NCI-H446 (cell line): ENCODE measurements at regions not wholly inside any gene's neighbourhood (a gene's known extent, or its start where the extent isn't known, plus 50 kb on each side); places are given as distances from the start of the nearest gene placed in this dataset.
"Not testable (repeated sequence)": the region's sequence is repeated elsewhere in the genome, so short reads cannot be mapped to it uniquely, and the experiment has no call there.

Source experiments
- DNase-seq, 2 experiments: peaks; one replicate each; lab custom pipeline; 2025; lab: John Stamatoyannopoulos, UW

DNA sequence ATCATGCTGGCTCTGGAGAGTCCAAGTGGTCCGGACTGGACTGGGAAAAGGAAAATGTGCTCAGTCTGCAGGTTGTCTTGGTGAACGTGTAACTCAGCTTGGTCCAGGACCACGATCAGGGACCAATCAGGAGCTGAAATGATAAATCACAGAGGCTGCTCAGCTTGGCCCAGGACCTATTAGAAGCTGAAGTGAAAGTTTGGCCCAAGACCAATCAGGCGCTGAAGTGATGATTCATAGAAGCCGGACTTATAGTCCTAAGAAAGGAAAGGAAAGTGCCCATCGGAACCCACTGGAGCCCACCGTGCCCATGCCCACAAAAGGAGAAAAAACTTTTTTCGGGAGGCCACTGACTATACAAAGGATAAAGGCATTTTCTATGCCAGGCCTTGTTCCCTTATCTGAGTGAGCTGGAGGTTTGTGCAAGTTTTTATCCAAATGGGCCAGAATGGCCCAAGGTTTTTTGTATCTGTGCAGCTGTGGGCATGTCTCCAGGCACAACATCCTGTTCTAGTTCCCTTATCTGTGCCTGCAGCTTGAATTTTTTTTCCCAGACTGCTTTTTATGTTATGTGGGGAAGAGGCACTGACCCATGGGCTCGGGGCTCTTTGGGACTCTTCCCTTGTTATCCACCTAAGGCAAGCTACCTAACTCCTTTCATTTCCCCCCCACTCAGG is 194.4 kb downstream of the FAM133A start:
- no peak for DNase-seq

- peak; percentile 1 to 22 for DNase-seq
Observed at GRCh38 chrX:93874554-93874953, 200.5 kb downstream of the FAM133A start.

DNA sequence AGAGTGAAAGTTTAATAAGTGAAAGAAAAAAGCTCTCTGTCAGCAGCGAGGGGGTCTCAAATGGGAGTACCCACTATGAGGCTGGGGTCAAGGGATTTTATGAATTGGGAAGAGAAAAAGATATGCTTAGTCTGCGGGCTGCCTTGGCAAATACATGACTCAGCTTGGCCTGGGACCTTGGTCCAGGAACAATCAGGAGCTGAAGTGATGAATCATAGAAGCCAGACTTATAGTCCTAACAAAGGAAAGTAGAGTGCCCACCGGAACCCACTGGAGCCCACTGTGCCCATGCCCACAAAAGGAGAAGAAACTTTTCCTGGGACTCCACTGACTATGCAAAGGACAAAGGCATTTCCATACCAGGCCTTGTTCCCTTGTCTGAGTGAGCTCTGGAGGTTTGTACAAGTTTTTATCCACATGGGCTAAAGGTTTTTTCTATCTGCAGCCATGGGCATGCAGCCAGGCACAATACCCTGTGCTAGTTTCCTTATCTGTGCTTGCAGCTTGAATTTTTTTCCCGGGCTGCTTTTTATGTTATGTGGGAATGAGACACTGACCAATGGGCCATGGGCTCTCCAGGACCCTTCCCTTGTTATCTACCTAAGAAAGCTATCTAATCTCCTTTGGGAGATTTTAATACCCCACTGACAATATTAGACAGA is 201.7 kb downstream of the FAM133A start:
- DNase-seq = no peak

- not testable (repeated sequence) for DNase-seq
Observed at GRCh38 chrX:93921041-93921440, 247.0 kb downstream of the FAM133A start.

- DNase-seq = no peak
Observed at GRCh38 chrX:93932471-93933220, 258.6 kb downstream of the FAM133A start.

- DNase-seq = no peak
Observed at GRCh38 chrX:93977641-93978040, 303.6 kb downstream of the FAM133A start.

GRCh38 chrX:93985344-93986307 is 311.6 kb downstream of the FAM133A start:
- no peak for DNase-seq
